GM12892 (cell line): ENCODE measurements at regions not wholly inside any gene's neighbourhood (a gene's known extent, or its start where the extent isn't known, plus 50 kb on each side); places are given as distances from the start of the nearest gene placed in this dataset.
"Not testable (repeated sequence)": the region's sequence is repeated elsewhere in the genome, so short reads cannot be mapped to it uniquely, and the experiment has no call there.

ENCODE experiments used
- POLR2A ChIP-seq: IDR thresholded peaks from 2 replicates; pipeline ENCODE4 v1.6.1; 2011; ENCODE audit warnings: low read depth, low read length, control low read depth
- TAF1 ChIP-seq: IDR thresholded peaks from 2 replicates; pipeline ENCODE4 v1.6.1; 2011; ENCODE audit warnings: low read depth, mild to moderate bottlenecking, control low read depth, low read length, borderline replicate concordance

DNA sequence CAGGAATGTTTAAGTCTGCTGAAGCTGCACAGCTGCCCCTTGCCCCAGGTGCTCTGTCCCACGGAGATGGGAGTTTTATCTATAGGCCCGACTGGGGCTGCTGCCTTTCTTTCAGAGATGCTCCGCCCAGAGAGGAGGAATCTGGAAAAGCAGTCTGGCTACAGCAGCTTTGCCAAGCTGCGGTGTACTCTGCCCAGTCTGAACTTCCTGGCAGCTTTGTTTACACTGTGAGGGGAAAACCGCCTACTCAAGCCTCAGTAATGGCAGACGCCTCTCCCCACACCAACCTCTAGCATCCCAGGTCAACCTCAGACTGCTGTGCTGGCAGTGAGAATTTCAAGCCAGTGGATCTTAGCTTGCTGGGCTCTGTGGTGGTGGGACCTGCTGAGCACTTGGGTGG, 237.5 kb upstream of the KAZN start:
- TF ChIP-seq TAF1, POLR2A: not testable (repeated sequence)
